Body of pancreas (tissue), 4 donors: ENCODE measurements at regions not wholly inside any gene's neighbourhood (a gene's known extent, or its start where the extent isn't known, plus 50 kb on each side); places are given as distances from the start of the nearest gene placed in this dataset.

Experiments used
- ATAC-seq: fragments of 150-250 bp; one replicate; pipeline ENCODE4 v1.9.1; 2016
- DNase-seq, 4 donors: peaks; one replicate each; pipeline ENCODE4 v3.0.0-alpha.2; 2019
- H3K27ac ChIP-seq, 4 donors: fragments of 200-600 bp; sonication (generic); 1 replicate in 3 of 4; 2 replicates in 1 of 4; pipeline versions ENCODE4 v1.5.1 to v1.6.1; 2016 to 2019; ENCODE audit warnings: mild to moderate bottlenecking in 1 of 4, mixed read lengths in 1 of 4, moderate library complexity in 1 of 4
- H3K27me3 ChIP-seq, 2 donors: fragments of 200-600 bp; sonication (generic); one replicate each; pipeline ENCODE4 v1.6.0; 2016; ENCODE audit warnings: mild to moderate bottlenecking in 1 of 2
- H3K36me3 ChIP-seq, 2 donors: fragments of 200-600 bp; sonication (generic); replicated peaks in 1 of 2; 2 replicates each; pipeline ENCODE4 v1.5.1; 2016; ENCODE audit warnings: low read depth in 2 of 2; ENCODE audit not compliant: insufficient read depth in 1 of 2
- H3K4me1 ChIP-seq: fragments of 200-600 bp; sonication (generic); one replicate; pipeline ENCODE4 v1.6.0; 2016
- H3K4me3 ChIP-seq, 2 donors: fragments of 200-600 bp; sonication (generic); 1 replicate in 1 of 2; 2 replicates in 1 of 2; pipeline ENCODE4 v1.5.1; 2016 to 2019
- H3K9me3 ChIP-seq, 3 donors: fragments of 200-600 bp; sonication (generic); 1 replicate in 2 of 3; 2 replicates in 1 of 3; pipeline ENCODE4 v1.5.1; 2016
- POLR2A ChIP-seq, 3 donors: fragments of 450-650 bp; IDR thresholded peaks; one replicate each; pipeline ENCODE4 v1.6.1; 2016; ENCODE audit warnings: antibody characterized with exemption in 3 of 3, mild to moderate bottlenecking in 2 of 3
- WGBS, 2 donors: methylation state at CpG; one replicate each; pipeline ENCODE4 v1.1.5; 2017; 5-methylcytosine and 5-hydroxymethylcytosine counted together
- intact Hi-C: fragments of 100-400 bp; cut with DNase I; formaldehyde crosslinking; loops from one replicate; pipeline ENCODE4 v1.15.1; 2023
- TF ChIP-seq, protein P1 (sequence below), 7 experiments: fragments of 450-650 bp in 4 of 7; fragments of 200-600 bp in 3 of 7; sonication (generic) in 3 of 7; IDR thresholded peaks; one replicate each; pipeline ENCODE4 v1.5.1; 2016 to 2019; ENCODE audit warnings: antibody characterized with exemption in 7 of 7

GRCh38 chr6:140940251-140940925 lies 1192.3 kb upstream of the GJE1 start:
- H3K36me3 ChIP-seq, result no peaks in the 10 kb centered on the region
- H3K4me1 ChIP-seq, result no peaks in the 10 kb centered on the region
- no peak overlapping the region for H3K27ac ChIP-seq
- WGBS, 2 donors, result 63 to 72% methylated on average over 3 of the region's 3 CpGs
- H3K9me3 ChIP-seq, result no peaks in the 10 kb centered on the region
- DNase-seq (no peak), ATAC-seq (no peak)
- intact Hi-C loops, result no loop called here
- no peak overlapping the region for H3K4me3 ChIP-seq
- TF ChIP-seq POLR2A (IDR thresholded peaks at IDR 0.05), result no peak
- TF ChIP-seq, protein P1, sequence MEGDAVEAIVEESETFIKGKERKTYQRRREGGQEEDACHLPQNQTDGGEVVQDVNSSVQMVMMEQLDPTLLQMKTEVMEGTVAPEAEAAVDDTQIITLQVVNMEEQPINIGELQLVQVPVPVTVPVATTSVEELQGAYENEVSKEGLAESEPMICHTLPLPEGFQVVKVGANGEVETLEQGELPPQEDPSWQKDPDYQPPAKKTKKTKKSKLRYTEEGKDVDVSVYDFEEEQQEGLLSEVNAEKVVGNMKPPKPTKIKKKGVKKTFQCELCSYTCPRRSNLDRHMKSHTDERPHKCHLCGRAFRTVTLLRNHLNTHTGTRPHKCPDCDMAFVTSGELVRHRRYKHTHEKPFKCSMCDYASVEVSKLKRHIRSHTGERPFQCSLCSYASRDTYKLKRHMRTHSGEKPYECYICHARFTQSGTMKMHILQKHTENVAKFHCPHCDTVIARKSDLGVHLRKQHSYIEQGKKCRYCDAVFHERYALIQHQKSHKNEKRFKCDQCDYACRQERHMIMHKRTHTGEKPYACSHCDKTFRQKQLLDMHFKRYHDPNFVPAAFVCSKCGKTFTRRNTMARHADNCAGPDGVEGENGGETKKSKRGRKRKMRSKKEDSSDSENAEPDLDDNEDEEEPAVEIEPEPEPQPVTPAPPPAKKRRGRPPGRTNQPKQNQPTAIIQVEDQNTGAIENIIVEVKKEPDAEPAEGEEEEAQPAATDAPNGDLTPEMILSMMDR (IDR thresholded peaks at IDR 0.05), result no peak
- H3K27me3 ChIP-seq, result no peaks in the 10 kb centered on the region

- no peak for DNase-seq
- TF ChIP-seq, protein P1 (IDR thresholded peaks at IDR 0.05), result no peak
- H3K9me3 ChIP-seq, result no peaks in the 10 kb centered on the region
These were observed 1199.8 kb upstream of the GJE1 start for GRCh38 chr6:140932909-140933308.

DNA sequence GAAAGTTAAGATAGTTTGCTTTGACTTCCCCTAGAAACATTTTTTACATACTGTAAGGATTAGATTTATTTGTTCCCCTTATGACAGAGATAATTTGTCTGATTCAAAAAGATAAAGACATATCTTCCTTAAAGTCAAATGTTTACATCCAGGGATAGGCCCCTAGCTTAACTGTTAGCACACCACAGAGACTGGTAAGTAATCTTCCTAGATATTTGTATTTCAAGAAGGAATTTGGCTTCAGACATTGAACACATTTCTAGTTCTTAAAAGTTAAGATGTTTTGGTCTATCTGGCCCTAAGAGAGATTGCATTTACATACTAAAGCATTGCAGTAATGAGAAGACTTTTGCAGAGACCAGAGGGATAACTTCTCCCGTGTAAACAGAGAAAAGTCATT lies 1201.1 kb upstream of the GJE1 start:
- intact Hi-C loops, result no loop called here
- Histone ChIP-seq H3K27me3 (no peaks in the 10 kb centered on the region), H3K27ac (no peak overlapping the region), H3K9me3 (no peaks in the 10 kb centered on the region), H3K4me3 (no peak overlapping the region), H3K36me3 (no peaks in the 10 kb centered on the region), H3K4me1 (no peaks in the 10 kb centered on the region)
- ATAC-seq (no peak), DNase-seq (no peak)
- 63 to 67% methylated on average over 1 of the region's 1 CpG for WGBS, 2 donors
- TF ChIP-seq, protein P1 (IDR thresholded peaks at IDR 0.05), result no peak
- no peak for TF ChIP-seq POLR2A (IDR thresholded peaks at IDR 0.05)

More at GRCh38 chr6:140932909-140933308, 1199.8 kb upstream of the GJE1 start:
- no peak overlapping the region for H3K27ac ChIP-seq
- no peak overlapping the region for H3K4me3 ChIP-seq
- H3K4me1 ChIP-seq, result no peaks in the 10 kb centered on the region
- no peaks in the 10 kb centered on the region for H3K36me3 ChIP-seq
- 54 to 65% methylated on average over 2 of the region's 2 CpGs for WGBS, 2 donors
- ATAC-seq, result no peak
- intact Hi-C loops, result no loop called here
- no peaks in the 10 kb centered on the region for H3K27me3 ChIP-seq

GRCh38 chr6:140929121-140929520 lies 1203.6 kb upstream of the GJE1 start:
- ATAC-seq (no peak), DNase-seq (no peak)
- no peak overlapping the region for H3K27ac ChIP-seq
- no peaks in the 10 kb centered on the region for H3K36me3 ChIP-seq
- H3K4me3 ChIP-seq, result no peak overlapping the region
- H3K4me1 ChIP-seq, result no peaks in the 10 kb centered on the region
- no peak for TF ChIP-seq POLR2A (IDR thresholded peaks at IDR 0.05)
- TF ChIP-seq, protein P1 (IDR thresholded peaks at IDR 0.05), result no peak
- H3K9me3 ChIP-seq, result no peaks in the 10 kb centered on the region
- intact Hi-C loops, result no loop called here
- H3K27me3 ChIP-seq, result no peaks in the 10 kb centered on the region

GRCh38 chr6:140923048-140923447 lies 1209.7 kb upstream of the GJE1 start:
- no peak overlapping the region for H3K4me3 ChIP-seq
- no peak for TF ChIP-seq POLR2A (IDR thresholded peaks at IDR 0.05)
- TF ChIP-seq, protein P1 (IDR thresholded peaks at IDR 0.05), result no peak
- no peak for ATAC-seq
- H3K4me1 ChIP-seq, result no peaks in the 10 kb centered on the region
- H3K36me3 ChIP-seq, result no peaks in the 10 kb centered on the region
- H3K9me3 ChIP-seq, result no peaks in the 10 kb centered on the region
- intact Hi-C loops, result no loop called here
- no peak for DNase-seq
- WGBS, 2 donors, result 62 to 74% methylated on average over 1 of the region's 1 CpG
- H3K27me3 ChIP-seq, result no peaks in the 10 kb centered on the region
- H3K27ac ChIP-seq, result no peak overlapping the region
